ENCODE measurements at regions not wholly inside any gene's neighbourhood (a gene's known extent, or its start where the extent isn't known, plus 50 kb on each side); places are given as distances from the start of the nearest gene placed in this dataset.

- TF ChIP-seq, protein P1, sequence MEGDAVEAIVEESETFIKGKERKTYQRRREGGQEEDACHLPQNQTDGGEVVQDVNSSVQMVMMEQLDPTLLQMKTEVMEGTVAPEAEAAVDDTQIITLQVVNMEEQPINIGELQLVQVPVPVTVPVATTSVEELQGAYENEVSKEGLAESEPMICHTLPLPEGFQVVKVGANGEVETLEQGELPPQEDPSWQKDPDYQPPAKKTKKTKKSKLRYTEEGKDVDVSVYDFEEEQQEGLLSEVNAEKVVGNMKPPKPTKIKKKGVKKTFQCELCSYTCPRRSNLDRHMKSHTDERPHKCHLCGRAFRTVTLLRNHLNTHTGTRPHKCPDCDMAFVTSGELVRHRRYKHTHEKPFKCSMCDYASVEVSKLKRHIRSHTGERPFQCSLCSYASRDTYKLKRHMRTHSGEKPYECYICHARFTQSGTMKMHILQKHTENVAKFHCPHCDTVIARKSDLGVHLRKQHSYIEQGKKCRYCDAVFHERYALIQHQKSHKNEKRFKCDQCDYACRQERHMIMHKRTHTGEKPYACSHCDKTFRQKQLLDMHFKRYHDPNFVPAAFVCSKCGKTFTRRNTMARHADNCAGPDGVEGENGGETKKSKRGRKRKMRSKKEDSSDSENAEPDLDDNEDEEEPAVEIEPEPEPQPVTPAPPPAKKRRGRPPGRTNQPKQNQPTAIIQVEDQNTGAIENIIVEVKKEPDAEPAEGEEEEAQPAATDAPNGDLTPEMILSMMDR (IDR thresholded peaks at IDR 0.05 in 8 of 11, conservative IDR thresholded peaks at IDR 0.05 in 3 of 11): no peak
- no peak for TF ChIP-seq POLR2A (IDR thresholded peaks at IDR 0.05)
These were observed 979.0 kb upstream of the EEF2KMT start for GRCh38 chr16:6076631-6077030.
